PC-3 (cell line): ENCODE measurements at regions not wholly inside any gene's neighbourhood (a gene's known extent, or its start where the extent isn't known, plus 50 kb on each side); places are given as distances from the start of the nearest gene placed in this dataset.

Source experiments
- ATAC-seq: fragments of 200-7000 bp; cut with Tn5 transposase; 2 replicates; pipeline ENCODE4 v1.9.1; 2020; ENCODE audit warnings: mild to moderate bottlenecking, moderate library complexity
- BruUV-seq: library from RNA; stranded (reverse); fragments of 400-500 nt; replicated peaks from 2 replicates; lab custom pipeline; 2021; lab: Mats Ljungman, UMichigan
- CTCF ChIA-PET: fragments of 300-600 bp; sonication (Branson Sonifier 250); formaldehyde crosslinking; loops from one replicate; lab custom pipeline; 2022; ENCODE audit warnings: antibody characterized with exemption; lab: Charles Lee
- POLR2A ChIA-PET: fragments of 300-600 bp; sonication (Branson Sonifier 250); formaldehyde crosslinking; loops from one replicate; lab custom pipeline; 2022; ENCODE audit warnings: antibody characterized with exemption; ENCODE audit not compliant: unreplicated experiment; lab: Charles Lee
- DNase-seq: peaks from one replicate; pipeline ENCODE4 v3.0.0-alpha.2; 2015
- H2AFZ ChIP-seq: fragments of 300-600 bp; sonication (generic); 2 replicates; pipeline ENCODE4 v1.6.0; 2016; ENCODE audit warnings: antibody characterized with exemption, low read length
- H3F3A ChIP-seq: fragments of 300-600 bp; sonication (generic); one replicate; pipeline ENCODE4 v1.6.0; 2017; ENCODE audit warnings: antibody characterized with exemption, low read length, control low read depth, mild to moderate bottlenecking; ENCODE audit not compliant: unreplicated experiment
- H3K27ac ChIP-seq: fragments of 300-600 bp; sonication (generic); 2 replicates; pipeline ENCODE4 v1.5.1; 2016; ENCODE audit warnings: mild to moderate bottlenecking, low read length
- H3K27me3 ChIP-seq: fragments of 300-600 bp; sonication (generic); 2 replicates; pipeline ENCODE4 v1.6.1; 2016; ENCODE audit warnings: low read length, mixed read lengths
- H3K36me3 ChIP-seq: fragments of 300-600 bp; sonication (generic); 2 replicates; pipeline ENCODE4 v1.6.1; 2016; ENCODE audit warnings: low read depth, mixed run types, low read length, mixed read lengths
- H3K4me1 ChIP-seq: fragments of 300-600 bp; sonication (generic); 2 replicates; pipeline ENCODE4 v1.5.1; 2016; ENCODE audit warnings: low read length; ENCODE audit not compliant: insufficient read depth
- H3K4me2 ChIP-seq: fragments of 300-600 bp; sonication (generic); 2 replicates; pipeline ENCODE4 v1.6.0; 2016; ENCODE audit warnings: low read length
- H3K4me3 ChIP-seq: fragments of 300-600 bp; sonication (generic); 2 replicates; pipeline ENCODE4 v1.5.1; 2016; ENCODE audit warnings: mild to moderate bottlenecking, low read length, mixed read lengths
- H3K79me2 ChIP-seq: fragments of 300-600 bp; sonication (generic); 2 replicates; pipeline ENCODE4 v1.6.1; 2017; ENCODE audit warnings: low read length, mixed read lengths
- H3K9ac ChIP-seq: fragments of 300-600 bp; sonication (generic); 2 replicates; pipeline ENCODE4 v1.6.0; 2016; ENCODE audit warnings: mild to moderate bottlenecking, low read length
- H3K9me2 ChIP-seq: fragments of 300-600 bp; sonication (generic); replicated peaks from 2 replicates; pipeline ENCODE4 v1.6.1; 2016; ENCODE audit warnings: mixed run types, low read length, mixed read lengths
- H3K9me3 ChIP-seq: fragments of 300-600 bp; sonication (generic); 2 replicates; pipeline ENCODE4 v1.6.1; 2016; ENCODE audit warnings: low read length, mixed read lengths
- H4K20me1 ChIP-seq: fragments of 300-600 bp; sonication (generic); 2 replicates; pipeline ENCODE4 v1.6.1; 2016; ENCODE audit warnings: low read length, mixed read lengths
- EZH2 ChIP-seq: fragments of 300-600 bp; sonication (generic); IDR thresholded peaks from one replicate; pipeline ENCODE4 v1.6.1; 2017; ENCODE audit warnings: antibody characterized with exemption, mild to moderate bottlenecking, low read length; ENCODE audit not compliant: unreplicated experiment
- EZH2phosphoT487 ChIP-seq: fragments of 300-600 bp; sonication (generic); IDR thresholded peaks from 2 replicates; pipeline ENCODE4 v1.6.1; 2018; ENCODE audit warnings: mild to moderate bottlenecking, antibody characterized with exemption, low read length, borderline replicate concordance
- intact Hi-C: fragments of 100-400 bp; cut with micrococcal nuclease; formaldehyde crosslinking; loops from 2 replicates; pipeline ENCODE4 v1.9.0; 2023
- TF ChIP-seq, protein P1 (sequence below): fragments of 300-600 bp; sonication (generic); conservative IDR thresholded peaks from 2 replicates; pipeline ENCODE4 v1.5.1; 2017; ENCODE audit warnings: antibody characterized with exemption, low read depth, mild to moderate bottlenecking, low read length

DNA sequence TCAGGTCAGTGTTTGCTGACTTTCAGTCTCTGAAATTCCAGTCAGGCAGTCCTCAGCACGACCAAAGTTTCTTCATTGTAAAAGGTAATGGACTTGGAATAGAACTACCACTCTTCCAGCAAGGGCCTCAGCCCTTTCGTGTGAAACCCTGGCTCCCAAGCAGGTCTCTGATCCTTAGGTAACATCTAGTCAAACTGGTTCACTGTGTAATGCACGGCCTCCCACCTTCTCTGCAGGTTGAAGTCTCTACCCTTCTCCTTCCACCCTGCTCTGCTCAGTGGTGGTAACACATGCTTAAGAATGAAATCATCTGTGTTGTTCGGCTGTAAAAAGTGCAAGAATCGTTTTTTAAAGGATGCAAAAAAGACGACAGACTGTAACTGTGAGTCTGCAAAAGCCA lies 287.2 kb upstream of the POU3F2 start:
- no peaks in the 10 kb centered on the region for H3F3A ChIP-seq
- no peak overlapping the region for H3K4me3 ChIP-seq
- H3K79me2 ChIP-seq: no peaks in the 10 kb centered on the region
- ChIA-PET CTCF (no interaction called here), POLR2A (no interaction called here)
- ATAC-seq (no peak), DNase-seq (no peak)
- BruUV-seq: no TSS peak
- H3K9me3 ChIP-seq: no peaks in the 10 kb centered on the region
- H3K4me1 ChIP-seq: no peaks in the 10 kb centered on the region
- no peak overlapping the region for H3K4me2 ChIP-seq
- peaks cover 17% of the 10 kb centered on the region for H3K27me3 ChIP-seq
- H3K9ac ChIP-seq: no peak overlapping the region
- H4K20me1 ChIP-seq: no peaks in the 10 kb centered on the region
- H3K36me3 ChIP-seq: no peaks in the 10 kb centered on the region
- H3K9me2 ChIP-seq: no peaks in the 10 kb centered on the region
- no peak overlapping the region for H2AFZ ChIP-seq
- intact Hi-C loops: no loop called here
- no peak overlapping the region for H3K27ac ChIP-seq
- TF ChIP-seq, protein P1, sequence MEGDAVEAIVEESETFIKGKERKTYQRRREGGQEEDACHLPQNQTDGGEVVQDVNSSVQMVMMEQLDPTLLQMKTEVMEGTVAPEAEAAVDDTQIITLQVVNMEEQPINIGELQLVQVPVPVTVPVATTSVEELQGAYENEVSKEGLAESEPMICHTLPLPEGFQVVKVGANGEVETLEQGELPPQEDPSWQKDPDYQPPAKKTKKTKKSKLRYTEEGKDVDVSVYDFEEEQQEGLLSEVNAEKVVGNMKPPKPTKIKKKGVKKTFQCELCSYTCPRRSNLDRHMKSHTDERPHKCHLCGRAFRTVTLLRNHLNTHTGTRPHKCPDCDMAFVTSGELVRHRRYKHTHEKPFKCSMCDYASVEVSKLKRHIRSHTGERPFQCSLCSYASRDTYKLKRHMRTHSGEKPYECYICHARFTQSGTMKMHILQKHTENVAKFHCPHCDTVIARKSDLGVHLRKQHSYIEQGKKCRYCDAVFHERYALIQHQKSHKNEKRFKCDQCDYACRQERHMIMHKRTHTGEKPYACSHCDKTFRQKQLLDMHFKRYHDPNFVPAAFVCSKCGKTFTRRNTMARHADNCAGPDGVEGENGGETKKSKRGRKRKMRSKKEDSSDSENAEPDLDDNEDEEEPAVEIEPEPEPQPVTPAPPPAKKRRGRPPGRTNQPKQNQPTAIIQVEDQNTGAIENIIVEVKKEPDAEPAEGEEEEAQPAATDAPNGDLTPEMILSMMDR: no peak
- no peak for TF ChIP-seq EZH2phosphoT487
- no peak for TF ChIP-seq EZH2

DNA sequence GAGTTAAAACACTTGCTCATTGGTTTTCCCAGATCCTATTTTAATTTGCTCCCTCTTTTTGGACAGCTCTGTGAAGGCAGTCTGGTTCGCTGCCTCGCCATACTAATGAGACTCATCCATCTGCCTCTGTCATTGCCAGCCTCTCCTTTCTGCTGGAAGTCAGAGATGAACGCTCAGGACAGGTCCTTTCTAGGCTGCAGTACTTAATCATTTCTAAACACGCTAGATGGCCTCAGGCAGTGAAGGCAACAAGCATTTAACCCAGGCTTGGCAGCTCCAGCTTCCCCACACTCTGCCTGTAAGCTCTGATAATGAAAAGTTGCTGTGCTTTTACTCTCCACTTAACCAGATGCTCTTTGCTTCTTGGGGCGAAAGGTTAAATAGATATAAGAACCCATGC lies 286.7 kb upstream of the POU3F2 start:
- Histone ChIP-seq H4K20me1 (no peaks in the 10 kb centered on the region), H3K27me3 (peaks cover 12% of the 10 kb centered on the region), H3K9me3 (no peaks in the 10 kb centered on the region), H3K79me2 (no peaks in the 10 kb centered on the region), H3F3A (no peaks in the 10 kb centered on the region), H3K27ac (no peak overlapping the region), H3K4me1 (no peaks in the 10 kb centered on the region), H3K4me2 (no peak overlapping the region), H2AFZ (no peak overlapping the region), H3K9me2 (no peaks in the 10 kb centered on the region), H3K9ac (no peak overlapping the region), H3K4me3 (no peak overlapping the region), H3K36me3 (no peaks in the 10 kb centered on the region)
- TF ChIP-seq EZH2 (no peak), EZH2phosphoT487 (no peak)
- TF ChIP-seq, protein P1: no peak
- DNase-seq: no peak
- ChIA-PET POLR2A (no interaction called here), CTCF (no interaction called here)
- intact Hi-C loops: no loop called here
- no peak for ATAC-seq
- no TSS peak for BruUV-seq

DNA sequence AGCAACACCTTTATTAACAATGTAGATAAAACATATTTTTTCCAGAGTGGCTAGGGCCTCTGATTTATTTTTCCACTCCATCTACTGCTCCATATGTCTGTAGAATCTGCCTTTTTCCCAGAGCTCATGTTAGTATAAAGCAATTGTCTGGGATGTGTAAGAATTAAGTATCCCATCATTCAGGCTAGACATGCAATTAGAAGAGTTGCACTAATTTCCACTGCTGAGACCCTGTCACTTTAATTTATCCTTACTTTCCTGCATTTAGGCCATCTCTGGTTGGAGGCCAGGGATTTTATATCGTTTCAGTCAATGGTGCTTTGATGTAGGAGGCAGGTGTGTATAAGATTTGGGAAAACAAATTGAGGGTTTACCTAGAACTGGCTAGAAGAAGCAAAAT lies 286.1 kb upstream of the POU3F2 start:
- Histone ChIP-seq H3K4me1 (no peaks in the 10 kb centered on the region), H3K36me3 (no peaks in the 10 kb centered on the region), H3F3A (no peaks in the 10 kb centered on the region), H3K4me2 (no peak overlapping the region), H3K4me3 (no peak overlapping the region), H3K79me2 (no peaks in the 10 kb centered on the region), H3K9me2 (no peaks in the 10 kb centered on the region), H3K27ac (no peak overlapping the region), H3K9ac (no peak overlapping the region), H3K9me3 (no peaks in the 10 kb centered on the region), H3K27me3 (peaks cover 8% of the 10 kb centered on the region; the same call in 1 of the 2 replicates), H4K20me1 (no peaks in the 10 kb centered on the region), H2AFZ (no peak overlapping the region)
- DNase-seq: no peak
- ChIA-PET POLR2A (no interaction called here), CTCF (no interaction called here)
- TF ChIP-seq EZH2phosphoT487: no peak
- TF ChIP-seq, protein P1: no peak
- TF ChIP-seq EZH2: no peak
- no TSS peak for BruUV-seq
- intact Hi-C loops: no loop called here
- ATAC-seq: no peak
